ENCODE measurements at regions not wholly inside any gene's neighbourhood (a gene's known extent, or its start where the extent isn't known, plus 50 kb on each side); places are given as distances from the start of the nearest gene placed in this dataset.
"Not testable (repeated sequence)": the region's sequence is repeated elsewhere in the genome, so short reads cannot be mapped to it uniquely, and the experiment has no call there.

DNA sequence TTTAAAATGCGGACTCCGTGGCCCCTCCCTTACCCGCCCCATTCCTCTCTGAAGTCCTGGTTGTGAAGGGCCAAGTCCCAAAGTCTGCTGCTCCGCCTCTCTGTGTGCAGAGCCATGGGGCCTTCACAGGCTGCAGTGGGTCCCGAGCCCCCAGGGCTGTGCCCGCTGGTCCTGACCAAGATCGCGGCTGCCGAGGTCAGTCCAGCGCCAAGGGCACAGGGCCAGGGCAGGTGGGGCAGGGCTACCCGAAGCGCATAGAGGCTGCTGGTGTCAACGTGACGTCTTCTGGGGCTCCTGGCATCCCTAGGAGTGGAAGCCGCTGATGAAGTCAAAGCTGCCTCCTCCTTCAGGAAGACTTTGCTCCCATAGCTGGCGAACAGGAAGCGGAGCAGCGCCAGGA, 858.8 kb downstream of the TUBA3C start:
- not testable (repeated sequence) for H3K9me3 Mint-ChIP-seq (ENCODE audit: unreplicated experiment); H3K4me1 Mint-ChIP-seq (ENCODE audit: low read depth, unreplicated experiment); DNase-seq; H3K27me3 Mint-ChIP-seq (ENCODE audit: unreplicated experiment); H3K36me3 Mint-ChIP-seq (ENCODE audit: unreplicated experiment); H3K27ac Mint-ChIP-seq (ENCODE audit: unreplicated experiment); H3K4me3 Mint-ChIP-seq (ENCODE audit: unreplicated experiment)

DNA sequence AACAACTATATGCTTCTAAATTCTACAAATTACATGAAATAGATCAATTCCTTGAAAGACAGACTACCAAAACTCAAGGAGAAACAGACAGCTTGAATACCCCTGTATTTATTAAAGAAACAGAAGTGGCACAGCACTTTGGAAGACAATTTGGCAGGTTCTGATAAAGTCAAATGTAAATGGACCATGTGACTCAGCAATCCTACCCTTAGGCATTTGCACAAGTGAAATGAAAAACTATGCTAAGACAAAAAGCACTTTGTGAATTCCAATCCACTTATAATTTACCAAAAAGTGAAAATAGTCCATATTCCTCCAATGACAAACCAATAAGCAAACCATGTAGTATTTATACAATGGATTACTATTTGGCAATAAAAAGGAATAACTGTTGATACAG, 862.0 kb downstream of the TUBA3C start:
- not testable (repeated sequence) for H3K27ac Mint-ChIP-seq (ENCODE audit: unreplicated experiment); H3K4me1 Mint-ChIP-seq (ENCODE audit: low read depth, unreplicated experiment); H3K36me3 Mint-ChIP-seq (ENCODE audit: unreplicated experiment); DNase-seq; H3K9me3 Mint-ChIP-seq (ENCODE audit: unreplicated experiment); H3K27me3 Mint-ChIP-seq (ENCODE audit: unreplicated experiment); H3K4me3 Mint-ChIP-seq (ENCODE audit: unreplicated experiment)

DNA sequence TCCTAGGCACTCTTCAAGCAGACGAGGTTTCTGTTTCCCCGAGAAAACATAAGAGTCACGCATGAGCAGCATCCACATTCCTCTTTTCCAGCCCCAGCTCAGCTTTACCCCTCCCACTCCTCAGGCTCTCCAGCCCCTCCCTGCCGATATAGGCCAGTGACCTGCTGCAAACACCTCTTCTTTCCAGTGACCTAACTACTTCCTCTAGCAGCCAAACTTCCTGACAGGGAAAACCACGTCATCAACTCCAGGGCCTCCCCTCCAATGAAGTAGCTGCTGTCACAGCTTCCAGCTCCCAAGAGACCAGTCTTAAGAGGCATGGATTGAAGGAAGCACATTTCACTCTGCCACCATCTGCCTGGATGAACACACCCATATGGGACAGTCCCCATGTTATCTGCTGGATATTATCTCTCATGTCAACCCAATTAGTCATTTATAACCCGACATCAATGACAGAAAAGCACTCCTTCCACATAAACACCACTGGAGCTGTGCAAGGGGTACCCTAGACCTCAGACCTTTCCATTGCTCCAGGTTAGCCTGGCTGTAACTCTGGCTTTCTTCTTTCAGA, 878.3 kb downstream of the TUBA3C start:
- not testable (repeated sequence) for H3K36me3 Mint-ChIP-seq (ENCODE audit: unreplicated experiment)

DNA sequence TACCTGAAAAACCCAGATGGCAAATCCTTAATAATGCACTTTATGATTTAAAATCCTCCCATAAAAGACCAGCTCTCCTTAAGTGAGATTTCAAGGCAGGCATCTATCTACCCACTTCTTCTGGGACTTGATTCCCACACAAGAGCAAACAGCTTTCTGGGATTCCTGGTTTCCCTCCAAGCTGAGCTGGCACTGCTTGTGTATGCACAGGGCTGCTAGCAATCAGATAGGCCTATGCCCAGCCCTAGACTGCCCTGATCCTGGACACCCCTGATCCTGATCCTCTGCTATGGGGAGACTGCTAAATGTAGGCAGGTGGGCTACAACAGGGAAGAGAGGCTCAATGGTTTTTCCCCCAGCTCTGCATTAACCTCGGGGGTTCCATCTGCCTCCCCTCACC, 880.7 kb downstream of the TUBA3C start:
- H3K9me3 Mint-ChIP-seq (ENCODE audit: unreplicated experiment): peaks cover 26% of the 10 kb centered on the region
- H3K4me3 Mint-ChIP-seq (ENCODE audit: unreplicated experiment); H3K27ac Mint-ChIP-seq (ENCODE audit: unreplicated experiment); H3K27me3 Mint-ChIP-seq (ENCODE audit: unreplicated experiment); H3K36me3 Mint-ChIP-seq (ENCODE audit: unreplicated experiment); H3K4me1 Mint-ChIP-seq (ENCODE audit: low read depth, unreplicated experiment); DNase-seq: not testable (repeated sequence)

More for the DNA sequence above, 878.3 kb downstream of the TUBA3C start:
- H3K27ac Mint-ChIP-seq (ENCODE audit: unreplicated experiment); H3K4me1 Mint-ChIP-seq (ENCODE audit: low read depth, unreplicated experiment); DNase-seq; H3K4me3 Mint-ChIP-seq (ENCODE audit: unreplicated experiment); H3K27me3 Mint-ChIP-seq (ENCODE audit: unreplicated experiment): not testable (repeated sequence)
- peaks cover 24% of the 10 kb centered on the region for H3K9me3 Mint-ChIP-seq (ENCODE audit: unreplicated experiment)

DNA sequence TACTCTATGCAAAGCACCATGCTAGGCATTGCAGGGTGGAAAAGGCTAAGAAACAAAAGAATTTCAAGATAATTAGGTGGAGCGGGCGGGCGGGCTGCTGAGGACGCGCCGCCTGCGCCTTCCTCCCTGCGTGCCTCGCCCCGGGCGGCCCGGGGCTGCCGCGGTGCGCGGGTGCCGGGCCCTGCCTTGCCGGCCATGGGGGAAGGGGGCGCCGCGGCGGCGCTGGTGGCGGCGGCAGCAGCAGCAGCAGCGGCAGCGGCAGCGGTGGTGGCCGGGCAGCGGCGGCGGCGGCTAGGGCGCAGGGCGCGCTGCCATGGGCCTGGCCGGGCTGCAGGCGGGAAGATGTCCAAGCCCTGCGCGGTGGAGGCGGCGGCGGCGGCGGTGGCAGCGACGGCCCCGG, 884.3 kb downstream of the TUBA3C start:
- not testable (repeated sequence) for H3K36me3 Mint-ChIP-seq (ENCODE audit: unreplicated experiment); H3K27ac Mint-ChIP-seq (ENCODE audit: unreplicated experiment); H3K4me1 Mint-ChIP-seq (ENCODE audit: low read depth, unreplicated experiment); DNase-seq; H3K4me3 Mint-ChIP-seq (ENCODE audit: unreplicated experiment); H3K27me3 Mint-ChIP-seq (ENCODE audit: unreplicated experiment)
- H3K9me3 Mint-ChIP-seq (ENCODE audit: unreplicated experiment): peaks cover 15% of the 10 kb centered on the region

GRCh38 chr13:18296617-18297016, 885.0 kb downstream of the TUBA3C start:
- H3K9me3 Mint-ChIP-seq (ENCODE audit: unreplicated experiment): peaks cover 12% of the 10 kb centered on the region
- H3K36me3 Mint-ChIP-seq (ENCODE audit: unreplicated experiment); H3K4me3 Mint-ChIP-seq (ENCODE audit: unreplicated experiment); H3K4me1 Mint-ChIP-seq (ENCODE audit: low read depth, unreplicated experiment); H3K27me3 Mint-ChIP-seq (ENCODE audit: unreplicated experiment); H3K27ac Mint-ChIP-seq (ENCODE audit: unreplicated experiment); DNase-seq: not testable (repeated sequence)

GRCh38 chr13:18294311-18294710, 887.3 kb downstream of the TUBA3C start:
- not testable (repeated sequence) for H3K27ac Mint-ChIP-seq (ENCODE audit: unreplicated experiment); H3K36me3 Mint-ChIP-seq (ENCODE audit: unreplicated experiment); DNase-seq; H3K27me3 Mint-ChIP-seq (ENCODE audit: unreplicated experiment); H3K4me3 Mint-ChIP-seq (ENCODE audit: unreplicated experiment); H3K4me1 Mint-ChIP-seq (ENCODE audit: low read depth, unreplicated experiment)
- H3K9me3 Mint-ChIP-seq (ENCODE audit: unreplicated experiment): peaks cover 12% of the 10 kb centered on the region

DNA sequence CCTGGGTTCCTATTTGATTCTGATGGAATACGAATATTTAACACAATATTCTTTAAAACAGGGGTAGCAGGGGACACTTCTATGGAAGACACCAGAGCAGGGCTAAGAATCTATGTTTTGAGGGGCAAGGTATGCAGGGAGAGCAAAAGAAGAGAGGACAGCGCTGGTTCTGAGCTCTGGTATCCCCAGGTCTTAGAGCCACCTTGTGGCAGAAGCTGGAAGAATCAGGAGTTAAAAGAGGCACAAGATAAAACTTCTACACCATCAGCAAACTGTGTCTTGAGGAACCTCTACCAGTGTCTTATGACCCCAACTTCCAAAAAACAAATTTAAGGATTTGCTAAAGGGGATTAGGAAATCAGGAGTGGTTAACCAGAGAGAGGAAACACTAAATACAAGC, 894.8 kb downstream of the TUBA3C start:
- H3K27me3 Mint-ChIP-seq (ENCODE audit: unreplicated experiment); H3K4me1 Mint-ChIP-seq (ENCODE audit: low read depth, unreplicated experiment); H3K4me3 Mint-ChIP-seq (ENCODE audit: unreplicated experiment); H3K36me3 Mint-ChIP-seq (ENCODE audit: unreplicated experiment); H3K9me3 Mint-ChIP-seq (ENCODE audit: unreplicated experiment); H3K27ac Mint-ChIP-seq (ENCODE audit: unreplicated experiment); DNase-seq: not testable (repeated sequence)

DNA sequence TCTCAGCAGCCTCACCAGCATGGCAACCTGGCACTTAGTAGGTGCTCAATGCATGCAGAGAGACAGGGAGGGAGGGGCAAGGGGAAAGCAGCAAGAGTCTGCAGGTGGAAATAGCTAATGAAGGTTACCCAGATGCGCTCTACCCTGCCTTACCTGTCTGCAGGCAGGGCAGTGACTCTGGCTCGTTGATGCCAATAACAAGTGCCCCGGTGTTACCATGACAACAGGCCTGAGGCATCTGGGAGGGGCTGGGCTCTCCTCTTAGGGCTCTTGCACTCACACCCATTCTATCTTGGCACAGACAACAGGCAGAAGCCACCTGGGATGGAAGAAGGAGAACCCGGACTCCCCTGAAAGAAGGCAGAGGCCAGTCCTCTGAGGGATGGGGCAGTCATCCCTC, 896.0 kb downstream of the TUBA3C start:
- H3K27me3 Mint-ChIP-seq (ENCODE audit: unreplicated experiment); H3K4me1 Mint-ChIP-seq (ENCODE audit: low read depth, unreplicated experiment); H3K36me3 Mint-ChIP-seq (ENCODE audit: unreplicated experiment); DNase-seq; H3K4me3 Mint-ChIP-seq (ENCODE audit: unreplicated experiment); H3K27ac Mint-ChIP-seq (ENCODE audit: unreplicated experiment); H3K9me3 Mint-ChIP-seq (ENCODE audit: unreplicated experiment): not testable (repeated sequence)

DNA sequence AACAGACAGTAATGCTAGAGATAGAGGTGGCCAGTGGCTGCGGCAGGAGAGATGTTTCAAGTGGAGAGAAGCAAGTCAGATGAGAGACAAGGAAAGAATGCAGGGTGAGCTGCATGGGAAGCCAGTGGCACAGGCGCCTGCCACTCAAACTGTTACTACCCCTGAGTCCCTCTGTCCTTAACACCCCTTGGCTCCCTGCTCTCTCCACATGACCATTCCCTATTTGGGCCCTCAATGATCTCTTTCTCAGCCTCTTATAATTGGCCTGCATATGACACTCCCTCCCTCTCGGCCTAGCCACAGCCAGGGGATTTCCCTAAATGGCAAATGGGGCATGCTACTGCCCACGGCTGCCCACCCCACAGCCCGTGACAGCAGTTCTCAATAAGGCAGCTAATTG, 897.6 kb downstream of the TUBA3C start:
- H3K9me3 Mint-ChIP-seq (ENCODE audit: unreplicated experiment); H3K36me3 Mint-ChIP-seq (ENCODE audit: unreplicated experiment); H3K27ac Mint-ChIP-seq (ENCODE audit: unreplicated experiment); DNase-seq; H3K27me3 Mint-ChIP-seq (ENCODE audit: unreplicated experiment); H3K4me1 Mint-ChIP-seq (ENCODE audit: low read depth, unreplicated experiment); H3K4me3 Mint-ChIP-seq (ENCODE audit: unreplicated experiment): not testable (repeated sequence)

- not testable (repeated sequence) for DNase-seq; H3K36me3 Mint-ChIP-seq (ENCODE audit: unreplicated experiment); H3K4me3 Mint-ChIP-seq (ENCODE audit: unreplicated experiment); H3K27ac Mint-ChIP-seq (ENCODE audit: unreplicated experiment); H3K9me3 Mint-ChIP-seq (ENCODE audit: unreplicated experiment); H3K4me1 Mint-ChIP-seq (ENCODE audit: low read depth, unreplicated experiment)
- H3K27me3 Mint-ChIP-seq (ENCODE audit: unreplicated experiment): peaks cover 13% of the 10 kb centered on the region
Observed at GRCh38 chr13:18281829-18282597, 899.6 kb downstream of the TUBA3C start.

DNA sequence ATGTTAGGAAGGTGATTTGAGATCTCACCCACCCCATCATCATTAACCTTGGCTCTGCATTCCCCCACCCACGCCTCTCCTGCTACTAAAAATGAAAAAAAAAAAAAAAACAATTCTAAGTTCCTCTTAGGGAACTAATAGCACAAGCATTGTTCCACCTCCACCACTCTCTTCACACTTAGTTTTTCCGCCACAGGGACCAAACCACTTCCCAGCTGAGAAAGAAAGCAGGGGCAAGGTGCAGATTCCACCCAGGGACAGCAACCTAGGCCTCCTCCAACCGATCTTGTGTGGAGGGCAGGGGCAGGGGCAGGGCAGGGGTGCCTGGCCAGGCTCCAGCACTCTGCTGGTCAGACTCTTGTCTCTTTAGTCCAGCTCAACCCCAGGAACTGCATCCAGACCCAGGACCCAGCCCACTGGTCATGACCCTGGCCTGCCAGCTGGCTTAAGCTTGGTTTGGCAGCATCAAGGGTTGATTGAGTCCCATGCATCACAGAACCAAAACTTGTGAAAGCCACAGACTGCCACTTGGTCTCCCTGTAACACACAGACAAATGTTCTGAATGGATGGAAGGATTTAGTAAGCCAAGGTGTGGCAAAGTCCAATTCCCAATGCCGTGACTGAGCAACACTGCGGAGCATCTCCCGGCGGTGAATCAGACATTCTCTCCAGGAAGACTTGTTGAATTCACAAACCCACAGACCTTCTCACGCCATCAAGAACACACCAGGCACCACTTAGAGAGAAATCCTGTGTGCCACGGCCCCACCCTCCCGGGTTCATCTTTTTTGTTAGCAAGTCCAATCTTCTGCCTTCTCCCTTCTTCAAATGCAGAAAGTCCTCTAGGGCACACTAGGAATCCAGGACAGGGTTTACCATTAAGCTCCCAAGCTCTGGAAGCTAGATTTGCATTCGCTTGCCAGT, 900.5 kb downstream of the TUBA3C start:
- not testable (repeated sequence) for H3K4me3 Mint-ChIP-seq (ENCODE audit: unreplicated experiment); H3K4me1 Mint-ChIP-seq (ENCODE audit: low read depth, unreplicated experiment); H3K36me3 Mint-ChIP-seq (ENCODE audit: unreplicated experiment); H3K27ac Mint-ChIP-seq (ENCODE audit: unreplicated experiment); DNase-seq
- Mint-ChIP-seq H3K9me3 (ENCODE audit: unreplicated experiment) (peaks cover 12% of the 10 kb centered on the region), H3K27me3 (ENCODE audit: unreplicated experiment) (peaks cover 13% of the 10 kb centered on the region)
